Transverse colon (tissue), 4 donors: ENCODE measurements at regions not wholly inside any gene's neighbourhood (a gene's known extent, or its start where the extent isn't known, plus 50 kb on each side); places are given as distances from the start of the nearest gene placed in this dataset.

ENCODE experiments used
- EP300 ChIP-seq: sonication (generic); formaldehyde crosslinking; IDR thresholded peaks from one replicate; pipeline ENCODE4 v1.6.1; 2017; ENCODE audit warnings: antibody characterized with exemption, low read depth
- POLR2A ChIP-seq: fragments of 450-650 bp; IDR thresholded peaks from one replicate; pipeline ENCODE4 v1.6.1; 2016; ENCODE audit warnings: antibody characterized with exemption, mild to moderate bottlenecking, moderate library complexity
- POLR2AphosphoS5 ChIP-seq, 3 donors: sonication (generic); formaldehyde crosslinking; IDR thresholded peaks; one replicate each; pipeline ENCODE4 v1.6.1; 2016; ENCODE audit warnings: antibody characterized with exemption in 3 of 3
- TF ChIP-seq, protein P1 (sequence below), 5 experiments: fragments of 200-600 bp in 3 of 5; fragments of 450-650 bp in 2 of 5; sonication (generic) in 3 of 5; IDR thresholded peaks; 1 replicate in 2 of 5; 2 replicates in 3 of 5; pipeline ENCODE4 v1.5.1; 2016 to 2017; ENCODE audit warnings: antibody characterized with exemption in 5 of 5, inconsistent platforms in 3 of 5, mild to moderate bottlenecking in 2 of 5, moderate library complexity in 1 of 5

GRCh38 chr5:101362067-101362466 is 459.0 kb upstream of the ST8SIA4 start:
- TF ChIP-seq POLR2A: no peak
- no peak for TF ChIP-seq POLR2AphosphoS5 (IDR thresholded peaks at IDR 0.05)
- TF ChIP-seq, protein P1, sequence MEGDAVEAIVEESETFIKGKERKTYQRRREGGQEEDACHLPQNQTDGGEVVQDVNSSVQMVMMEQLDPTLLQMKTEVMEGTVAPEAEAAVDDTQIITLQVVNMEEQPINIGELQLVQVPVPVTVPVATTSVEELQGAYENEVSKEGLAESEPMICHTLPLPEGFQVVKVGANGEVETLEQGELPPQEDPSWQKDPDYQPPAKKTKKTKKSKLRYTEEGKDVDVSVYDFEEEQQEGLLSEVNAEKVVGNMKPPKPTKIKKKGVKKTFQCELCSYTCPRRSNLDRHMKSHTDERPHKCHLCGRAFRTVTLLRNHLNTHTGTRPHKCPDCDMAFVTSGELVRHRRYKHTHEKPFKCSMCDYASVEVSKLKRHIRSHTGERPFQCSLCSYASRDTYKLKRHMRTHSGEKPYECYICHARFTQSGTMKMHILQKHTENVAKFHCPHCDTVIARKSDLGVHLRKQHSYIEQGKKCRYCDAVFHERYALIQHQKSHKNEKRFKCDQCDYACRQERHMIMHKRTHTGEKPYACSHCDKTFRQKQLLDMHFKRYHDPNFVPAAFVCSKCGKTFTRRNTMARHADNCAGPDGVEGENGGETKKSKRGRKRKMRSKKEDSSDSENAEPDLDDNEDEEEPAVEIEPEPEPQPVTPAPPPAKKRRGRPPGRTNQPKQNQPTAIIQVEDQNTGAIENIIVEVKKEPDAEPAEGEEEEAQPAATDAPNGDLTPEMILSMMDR (IDR thresholded peaks at IDR 0.05): no peak
- no peak for TF ChIP-seq EP300
